WTC11 (cell line): ENCODE measurements at regions not wholly inside any gene's neighbourhood (a gene's known extent, or its start where the extent isn't known, plus 50 kb on each side); places are given as distances from the start of the nearest gene placed in this dataset.

Experiments
- ATF1 ChIP-seq: sonication (generic); formaldehyde crosslinking; IDR thresholded peaks from 2 replicates; pipeline ENCODE4 v1.8.1; 2023; ENCODE audit warnings: mild to moderate bottlenecking, moderate library complexity, missing genetic modification reagents
- MYBL2 ChIP-seq: sonication (generic); formaldehyde crosslinking; IDR thresholded peaks from 2 replicates; pipeline ENCODE4 v1.8.1; 2023; ENCODE audit warnings: mild to moderate bottlenecking, moderate library complexity, missing genetic modification reagents
- NR2C2 ChIP-seq: sonication (generic); formaldehyde crosslinking; IDR thresholded peaks from 2 replicates; pipeline ENCODE4 v1.8.0; 2022; ENCODE audit warnings: mild to moderate bottlenecking, missing genetic modification reagents
- TCF7 ChIP-seq: sonication (generic); formaldehyde crosslinking; IDR thresholded peaks from 2 replicates; pipeline ENCODE4 v1.8.0; 2022; ENCODE audit warnings: mild to moderate bottlenecking, low read depth, missing genetic modification reagents, moderate library complexity
- USF1 ChIP-seq: sonication (generic); formaldehyde crosslinking; IDR thresholded peaks from 2 replicates; pipeline ENCODE4 v1.8.0; 2022; ENCODE audit warnings: mild to moderate bottlenecking, missing genetic modification reagents
- ZBTB43 ChIP-seq: sonication (generic); formaldehyde crosslinking; IDR thresholded peaks from 2 replicates; pipeline ENCODE4 v1.8.1; 2023; ENCODE audit warnings: mild to moderate bottlenecking, missing genetic modification reagents
- ZNF281 ChIP-seq: sonication (generic); formaldehyde crosslinking; IDR thresholded peaks from 2 replicates; pipeline ENCODE4 v1.8.0; 2023; ENCODE audit warnings: mild to moderate bottlenecking, missing genetic modification reagents
- TF ChIP-seq, protein P1 (sequence below): fragments of 200-600 bp; IDR thresholded peaks from 2 replicates; pipeline ENCODE4 v1.8.0; 2022; ENCODE audit warnings: antibody characterized with exemption

GRCh38 chr14:40129159-40129558 lies 696.9 kb upstream of the FBXO33 start:
- TF ChIP-seq ZBTB43 (CRISPR knock-in tag) (no peak), USF1 (no peak), ZNF281 (no peak), NR2C2 (CRISPR knock-in tag) (no peak), TCF7 (CRISPR knock-in tag) (no peak), MYBL2 (CRISPR knock-in tag) (no peak), ATF1 (CRISPR knock-in tag) (no peak)
- TF ChIP-seq, protein P1, sequence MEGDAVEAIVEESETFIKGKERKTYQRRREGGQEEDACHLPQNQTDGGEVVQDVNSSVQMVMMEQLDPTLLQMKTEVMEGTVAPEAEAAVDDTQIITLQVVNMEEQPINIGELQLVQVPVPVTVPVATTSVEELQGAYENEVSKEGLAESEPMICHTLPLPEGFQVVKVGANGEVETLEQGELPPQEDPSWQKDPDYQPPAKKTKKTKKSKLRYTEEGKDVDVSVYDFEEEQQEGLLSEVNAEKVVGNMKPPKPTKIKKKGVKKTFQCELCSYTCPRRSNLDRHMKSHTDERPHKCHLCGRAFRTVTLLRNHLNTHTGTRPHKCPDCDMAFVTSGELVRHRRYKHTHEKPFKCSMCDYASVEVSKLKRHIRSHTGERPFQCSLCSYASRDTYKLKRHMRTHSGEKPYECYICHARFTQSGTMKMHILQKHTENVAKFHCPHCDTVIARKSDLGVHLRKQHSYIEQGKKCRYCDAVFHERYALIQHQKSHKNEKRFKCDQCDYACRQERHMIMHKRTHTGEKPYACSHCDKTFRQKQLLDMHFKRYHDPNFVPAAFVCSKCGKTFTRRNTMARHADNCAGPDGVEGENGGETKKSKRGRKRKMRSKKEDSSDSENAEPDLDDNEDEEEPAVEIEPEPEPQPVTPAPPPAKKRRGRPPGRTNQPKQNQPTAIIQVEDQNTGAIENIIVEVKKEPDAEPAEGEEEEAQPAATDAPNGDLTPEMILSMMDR = no peak
